GM10248 (cell line): ENCODE measurements at regions not wholly inside any gene's neighbourhood (a gene's known extent, or its start where the extent isn't known, plus 50 kb on each side); places are given as distances from the start of the nearest gene placed in this dataset.

Experiments used
- CTCF ChIA-PET: fragments of 300-600 bp; sonication (Branson Sonifier 250); formaldehyde crosslinking; extraction: SDS; loops from one replicate; lab custom pipeline; 2021; ENCODE audit warnings: antibody characterized with exemption; lab: Yijun Ruan, JAX
- POLR2A ChIA-PET: fragments of 350-650 bp; sonication (Branson Sonifier 250); formaldehyde crosslinking; extraction: SDS; loops from one replicate; lab custom pipeline; 2020; ENCODE audit warnings: antibody characterized with exemption; lab: Yijun Ruan, JAX
- DNase-seq: peaks from one replicate; pipeline ENCODE4 v3.0.0; 2012; ENCODE audit errors: extremely low spot score
- TF ChIP-seq, protein P1 (sequence below): IDR thresholded peaks from 2 replicates; pipeline ENCODE4 v1.5.1; 2012; ENCODE audit warnings: mild to moderate bottlenecking, low read depth; ENCODE audit errors: extremely low read depth, missing control alignments, control extremely low read depth

DNA sequence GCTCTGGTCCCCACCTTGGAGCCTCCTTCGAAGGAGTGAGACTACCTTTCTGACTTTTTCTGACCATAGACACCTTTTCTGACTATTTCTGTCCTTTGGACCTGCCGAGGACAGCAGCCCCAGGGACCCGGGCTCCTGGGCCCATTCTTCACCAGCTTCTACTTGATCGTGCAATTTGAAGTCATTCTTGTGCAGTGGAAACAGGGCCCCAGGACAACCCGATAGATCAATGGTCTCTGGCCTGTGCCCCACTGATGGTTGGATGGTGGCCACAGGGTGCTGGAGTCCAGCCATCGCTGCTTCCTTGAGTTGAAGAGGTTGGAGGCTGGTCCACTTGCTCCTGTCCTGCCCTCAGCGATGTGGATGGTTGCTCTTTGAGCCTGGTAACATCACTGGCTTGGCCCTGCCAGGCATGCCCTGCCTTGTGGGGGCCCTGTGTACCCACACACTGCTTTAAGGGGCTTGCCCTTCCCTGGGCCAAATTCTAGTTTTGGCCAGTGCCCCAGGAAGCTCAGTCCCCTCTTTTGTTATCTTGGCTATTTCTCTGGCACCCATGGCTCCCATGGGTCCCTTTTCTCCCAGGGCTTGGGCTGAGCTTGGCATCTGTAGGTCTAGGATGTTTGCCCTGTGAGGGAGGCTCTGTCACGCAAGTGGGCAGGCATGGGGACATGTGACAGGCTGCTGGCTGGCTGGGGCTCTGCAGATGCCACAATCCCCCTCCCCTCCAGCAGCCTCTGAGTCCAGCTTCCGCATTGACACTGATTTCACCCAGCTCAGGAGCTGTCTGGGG lies 375.6 kb upstream of the NUPR2 start:
- ChIA-PET CTCF (no interaction called here), POLR2A (no interaction called here)
- TF ChIP-seq, protein P1, sequence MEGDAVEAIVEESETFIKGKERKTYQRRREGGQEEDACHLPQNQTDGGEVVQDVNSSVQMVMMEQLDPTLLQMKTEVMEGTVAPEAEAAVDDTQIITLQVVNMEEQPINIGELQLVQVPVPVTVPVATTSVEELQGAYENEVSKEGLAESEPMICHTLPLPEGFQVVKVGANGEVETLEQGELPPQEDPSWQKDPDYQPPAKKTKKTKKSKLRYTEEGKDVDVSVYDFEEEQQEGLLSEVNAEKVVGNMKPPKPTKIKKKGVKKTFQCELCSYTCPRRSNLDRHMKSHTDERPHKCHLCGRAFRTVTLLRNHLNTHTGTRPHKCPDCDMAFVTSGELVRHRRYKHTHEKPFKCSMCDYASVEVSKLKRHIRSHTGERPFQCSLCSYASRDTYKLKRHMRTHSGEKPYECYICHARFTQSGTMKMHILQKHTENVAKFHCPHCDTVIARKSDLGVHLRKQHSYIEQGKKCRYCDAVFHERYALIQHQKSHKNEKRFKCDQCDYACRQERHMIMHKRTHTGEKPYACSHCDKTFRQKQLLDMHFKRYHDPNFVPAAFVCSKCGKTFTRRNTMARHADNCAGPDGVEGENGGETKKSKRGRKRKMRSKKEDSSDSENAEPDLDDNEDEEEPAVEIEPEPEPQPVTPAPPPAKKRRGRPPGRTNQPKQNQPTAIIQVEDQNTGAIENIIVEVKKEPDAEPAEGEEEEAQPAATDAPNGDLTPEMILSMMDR, result no peak
- DNase-seq, result no peak

DNA sequence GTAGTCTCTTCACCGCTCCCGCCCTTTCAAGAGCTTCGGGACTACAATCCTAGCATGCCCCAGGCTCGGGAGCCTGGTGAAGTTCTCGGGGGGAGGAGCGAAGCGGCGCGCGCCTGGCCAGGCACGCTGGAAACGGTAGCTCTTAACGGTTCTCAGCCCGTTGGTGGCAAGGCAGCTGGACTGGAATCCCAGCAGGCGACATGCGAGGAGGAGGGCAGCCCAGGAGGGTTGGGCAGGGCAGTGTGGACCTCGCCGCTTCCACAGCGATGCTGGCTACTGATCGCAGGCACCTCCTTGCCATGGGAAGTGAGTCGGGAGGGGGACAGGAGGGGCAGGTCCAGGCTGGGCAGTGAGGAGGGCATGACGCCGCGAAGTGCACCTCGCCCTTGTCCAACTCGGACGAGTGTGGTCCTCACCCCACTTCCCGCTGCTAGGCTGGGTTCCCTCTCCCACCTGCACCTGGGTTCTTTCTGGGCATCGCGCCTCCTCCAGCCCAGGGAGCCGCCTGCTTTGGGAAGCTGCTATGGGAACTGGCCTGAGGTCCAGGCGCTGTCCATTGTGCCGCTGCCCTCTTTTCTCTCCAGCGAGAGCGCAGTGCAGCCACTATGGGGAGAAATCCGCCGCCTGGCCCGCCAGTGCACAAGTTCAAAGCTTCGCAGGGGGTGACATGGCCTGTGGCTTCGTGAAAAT lies 367.8 kb upstream of the NUPR2 start:
- TF ChIP-seq, protein P1, result no peak
- POLR2A ChIA-PET, result no interaction called here
- CTCF ChIA-PET, result no interaction called here
- DNase-seq, result no peak

DNA sequence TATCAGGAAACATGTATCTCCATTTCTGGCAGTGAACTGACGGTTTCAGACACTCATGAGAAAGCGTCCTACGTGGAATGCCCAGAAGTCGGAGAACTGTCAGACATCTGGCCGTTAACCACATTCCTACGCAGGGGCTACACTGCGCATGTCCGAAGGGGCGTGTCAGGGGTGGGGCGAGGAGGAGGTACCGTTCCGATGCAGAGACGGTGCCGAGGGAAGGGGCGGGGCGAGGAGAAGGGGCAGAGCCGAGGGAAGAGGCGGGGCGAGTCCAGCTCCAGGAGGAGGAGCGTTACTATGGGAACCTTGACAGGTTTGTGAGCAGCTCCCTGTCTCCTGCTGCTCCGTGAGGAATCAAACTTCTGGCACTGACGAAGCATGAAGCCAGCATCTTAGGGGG lies 366.9 kb upstream of the NUPR2 start:
- ChIA-PET CTCF (no interaction called here), POLR2A (no interaction called here)
- DNase-seq, result no peak
- TF ChIP-seq, protein P1, result no peak

DNA sequence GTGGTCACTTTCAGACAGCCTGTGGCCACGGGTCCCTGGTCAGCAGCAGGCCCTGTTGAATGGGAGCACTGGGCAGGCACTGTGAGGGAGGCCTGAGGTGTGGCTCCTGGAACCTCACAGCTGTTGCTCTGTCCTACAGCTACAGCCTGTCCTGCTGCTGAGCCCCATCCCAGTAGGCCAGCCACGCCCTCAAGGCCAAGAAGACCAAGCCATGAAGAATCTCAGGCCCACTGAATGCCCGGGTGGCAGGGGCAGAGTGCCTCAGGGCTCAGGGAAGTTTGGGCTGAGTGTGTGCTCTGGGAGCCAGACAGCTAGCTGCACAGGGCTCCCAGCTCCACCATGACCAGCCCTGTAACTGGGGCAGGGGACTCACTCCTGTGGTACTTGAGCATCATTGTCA lies 363.5 kb upstream of the NUPR2 start:
- no peak for DNase-seq
- CTCF ChIA-PET, result no interaction called here
- TF ChIP-seq, protein P1, result no peak
- POLR2A ChIA-PET, result no interaction called here

DNA sequence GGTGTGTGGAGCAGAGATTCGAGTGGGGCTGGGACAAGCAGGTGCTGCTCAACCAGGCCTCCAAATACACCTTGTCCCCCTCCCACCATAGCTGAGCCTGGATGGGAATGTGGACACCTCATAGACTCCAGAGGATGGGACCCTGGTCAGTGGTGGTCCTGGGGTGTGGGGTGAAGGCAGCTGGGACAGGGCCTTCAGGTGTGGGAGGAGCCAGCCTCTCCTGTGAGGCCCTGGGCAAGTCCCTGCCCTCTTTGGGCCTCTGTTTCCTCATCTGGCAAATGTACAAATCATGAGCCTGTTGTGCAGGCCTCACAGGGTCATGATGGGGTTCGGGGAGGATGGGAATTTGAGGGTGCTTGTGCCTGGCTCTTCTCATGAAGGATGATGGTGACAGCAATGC lies 362.9 kb upstream of the NUPR2 start:
- TF ChIP-seq, protein P1, result no peak
- CTCF ChIA-PET, result no interaction called here
- POLR2A ChIA-PET, result no interaction called here
- no peak for DNase-seq

DNA sequence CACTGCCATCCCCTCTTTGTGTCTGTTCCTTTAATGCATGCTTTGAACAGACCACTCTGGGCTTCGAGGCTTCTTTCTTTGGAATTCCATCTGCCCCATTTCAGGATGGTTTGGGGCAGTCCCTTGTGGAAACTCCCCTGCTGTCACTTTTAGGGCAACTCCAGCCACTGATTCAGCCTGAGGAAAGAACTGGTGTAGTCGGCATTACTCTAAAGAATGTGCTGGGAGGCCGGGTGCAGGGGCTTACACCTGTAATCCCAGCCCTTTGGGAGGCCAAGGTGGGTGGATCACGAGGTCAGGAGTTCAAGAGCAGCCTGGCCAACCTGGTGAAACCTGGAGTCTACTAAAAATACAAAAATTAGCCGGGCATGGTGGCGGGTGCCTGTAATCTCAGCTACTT lies 358.1 kb upstream of the NUPR2 start:
- ChIA-PET POLR2A (no interaction called here), CTCF (interaction anchor here (1.4 kb wide), 1 partner anchor 15 kb away, joined by 3 read pairs; no protein-coding TSS in a partner anchor)
- no peak for DNase-seq
- TF ChIP-seq, protein P1, result no peak
